ELF-1 (cell line): ENCODE measurements at regions not wholly inside any gene's neighbourhood (a gene's known extent, or its start where the extent isn't known, plus 50 kb on each side); places are given as distances from the start of the nearest gene placed in this dataset.

ENCODE experiments used
- DNase-seq: peaks from one replicate; pipeline ENCODE4 v3.0.0-alpha.2; 2016; ENCODE audit warnings: low read depth, low spot score

GRCh38 chr13:26837102-26837501 is 76.5 kb upstream of the GPR12 start:
- no peak for DNase-seq

DNA sequence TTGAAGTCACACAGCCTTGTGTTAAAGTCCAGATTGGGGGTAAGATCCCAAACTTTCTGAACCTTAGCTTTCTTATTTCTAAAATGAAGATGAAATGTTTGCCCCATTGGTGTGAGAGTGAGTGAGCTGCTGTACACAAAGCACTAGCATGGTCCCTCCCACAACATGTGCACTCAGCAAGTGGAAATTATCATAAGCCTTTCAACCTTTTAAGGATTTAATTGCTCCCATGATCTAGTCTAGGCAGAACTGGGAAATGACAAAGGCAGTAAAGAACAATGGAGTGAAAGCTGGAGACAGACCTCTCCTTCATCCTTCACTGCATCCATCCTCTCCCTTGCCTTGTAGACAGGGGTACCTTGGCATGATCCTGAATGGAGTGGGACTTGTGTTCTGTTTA is 76.0 kb upstream of the GPR12 start:
- no peak for DNase-seq

GRCh38 chr13:26834646-26835045 is 74.1 kb upstream of the GPR12 start:
- no peak for DNase-seq

DNA sequence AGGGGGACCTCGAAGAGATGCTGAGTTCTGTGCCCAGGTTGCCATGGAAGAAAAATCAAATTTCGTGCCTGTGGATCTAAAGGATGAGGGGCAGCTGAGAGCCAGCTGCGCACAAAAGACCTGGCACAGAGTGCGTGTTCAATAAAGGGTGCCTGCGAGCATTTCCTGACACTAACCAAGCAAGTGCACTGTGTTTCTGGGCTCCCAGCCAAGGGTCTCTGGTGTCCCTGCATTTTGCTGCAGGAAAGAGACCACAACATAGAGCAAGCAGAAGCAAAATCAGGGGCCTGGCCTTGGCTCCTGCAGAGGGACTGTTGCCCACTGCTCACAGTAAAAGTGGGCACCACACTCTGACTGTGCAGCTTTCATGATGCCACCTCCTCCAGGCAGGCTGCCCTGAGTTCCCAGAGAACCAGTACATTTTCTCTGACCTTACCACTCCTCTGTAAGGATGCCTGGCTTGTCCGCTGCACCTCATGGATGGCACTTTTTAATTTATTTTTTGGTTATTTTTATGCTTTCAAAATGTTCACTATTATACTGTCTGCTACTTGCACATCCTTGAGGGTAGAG is 70.8 kb upstream of the GPR12 start:
- DNase-seq: no peak

DNA sequence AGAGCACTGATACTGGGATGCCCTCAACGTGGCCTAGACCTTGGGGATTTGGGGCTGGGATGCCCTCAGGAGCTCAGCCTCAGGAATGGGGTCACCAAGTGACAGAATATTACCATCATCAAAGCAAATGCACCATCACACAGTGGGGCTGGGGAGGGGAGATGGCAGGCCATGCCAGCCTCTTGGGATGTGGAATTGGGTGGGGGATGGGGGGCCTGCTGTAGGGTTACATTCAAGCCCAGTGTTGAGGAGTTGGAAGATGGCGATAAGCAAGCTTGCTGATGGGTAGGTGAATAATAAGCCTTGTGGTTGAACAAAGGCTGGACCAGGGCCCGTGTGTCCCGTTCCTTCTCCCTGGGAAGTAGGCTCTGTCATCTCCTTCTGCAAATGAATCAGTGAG is 69.1 kb upstream of the GPR12 start:
- no peak for DNase-seq

DNA sequence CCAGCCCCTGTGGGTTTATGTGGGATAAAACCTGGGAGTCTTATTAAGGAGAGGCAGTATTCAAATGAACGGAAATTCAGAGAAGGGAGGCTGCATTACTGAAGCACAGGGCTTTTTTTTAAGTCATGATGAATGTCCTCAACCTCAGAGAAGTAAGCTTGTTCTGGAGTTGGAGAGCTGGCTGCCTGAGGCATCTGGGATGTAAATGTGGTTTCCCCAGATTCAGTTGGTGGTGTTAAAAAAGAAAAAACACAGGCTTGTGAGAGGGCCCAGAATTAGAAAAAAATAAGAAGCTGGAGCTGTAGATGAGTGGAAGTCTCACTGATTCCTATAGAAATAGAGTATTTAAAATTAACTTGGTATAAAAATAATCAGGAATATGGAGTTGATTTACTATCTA is 64.0 kb upstream of the GPR12 start:
- no peak for DNase-seq

GRCh38 chr13:26822146-26822545 is 61.6 kb upstream of the GPR12 start:
- no peak for DNase-seq

DNA sequence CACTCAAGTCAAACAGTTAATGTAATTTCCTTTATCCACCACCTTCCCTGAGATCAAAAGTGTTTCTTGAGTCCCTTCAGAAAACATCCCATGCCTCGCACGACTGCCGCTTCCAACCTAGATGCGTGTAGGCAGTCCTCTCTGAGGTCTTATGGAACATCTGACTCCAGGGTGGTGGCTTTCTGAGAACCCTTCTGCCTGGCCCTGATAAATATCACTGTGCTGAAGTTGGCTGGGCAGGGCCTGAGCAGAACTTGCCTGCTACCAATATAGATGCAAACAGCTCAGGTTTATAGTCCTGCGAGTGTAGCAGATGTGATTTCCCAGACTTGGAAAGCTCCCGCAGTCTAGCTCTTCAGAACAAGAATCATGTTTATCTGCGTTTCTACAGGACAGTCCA is 61.1 kb upstream of the GPR12 start:
- DNase-seq: no peak

GRCh38 chr13:26820871-26821270 is 60.3 kb upstream of the GPR12 start:
- DNase-seq: no peak

DNA sequence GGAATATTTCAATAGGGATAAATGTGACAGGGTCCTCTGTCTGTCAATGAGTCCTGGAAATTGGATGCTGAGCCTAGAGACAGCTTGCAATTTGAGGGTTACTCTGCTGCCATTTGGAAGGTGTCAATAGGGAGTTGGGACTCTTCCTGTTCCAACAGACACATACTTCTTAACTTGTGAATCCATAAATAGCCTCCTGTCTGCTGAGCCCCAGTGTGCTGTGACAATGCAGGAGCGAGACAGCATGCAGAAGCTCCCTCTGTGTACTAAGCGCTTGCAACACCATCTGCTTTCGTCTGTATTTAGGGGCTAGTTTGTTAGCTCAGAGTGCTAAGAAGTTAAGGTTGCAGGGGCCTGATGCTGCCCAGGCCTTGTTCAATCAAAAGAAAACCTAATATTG is 58.5 kb upstream of the GPR12 start:
- DNase-seq: no peak

DNA sequence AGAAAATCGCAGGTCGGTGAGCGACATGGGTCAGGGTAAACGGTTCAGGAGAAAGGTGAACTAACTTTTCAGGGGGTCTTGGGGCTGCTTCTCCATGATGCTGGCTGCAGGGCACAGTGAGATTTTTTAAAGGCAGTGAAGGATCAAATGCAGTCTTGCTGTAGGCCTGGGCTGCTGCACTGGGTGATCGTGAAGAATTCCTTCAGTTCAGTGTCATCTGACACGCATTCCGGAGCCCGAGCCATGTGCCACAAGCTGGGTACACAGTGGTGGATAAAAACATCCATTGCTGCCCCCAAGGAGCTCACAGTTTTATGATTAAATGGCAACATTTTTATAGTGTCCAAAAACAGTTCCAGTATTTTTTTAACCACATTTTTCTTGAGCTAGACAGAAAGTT is 56.3 kb upstream of the GPR12 start:
- DNase-seq: no peak

DNA sequence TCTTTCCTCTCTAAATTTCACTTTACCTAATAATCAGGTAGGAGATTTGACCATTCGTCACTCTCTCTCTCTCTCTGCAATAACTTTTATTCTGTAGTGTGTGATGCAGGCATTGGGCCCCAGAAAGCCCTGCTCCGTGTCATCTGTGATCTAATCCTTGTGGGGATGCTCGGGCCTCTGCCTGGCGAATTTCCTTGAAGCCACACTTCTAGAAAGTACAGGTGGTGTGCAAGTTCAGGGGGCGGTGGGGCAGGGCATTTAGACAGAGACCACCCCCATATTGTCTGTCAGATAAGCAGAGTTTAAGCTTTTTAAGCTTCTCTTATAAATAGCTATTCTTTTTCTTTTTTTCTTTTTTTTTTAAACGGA is 53.4 kb upstream of the GPR12 start:
- DNase-seq: no peak

DNA sequence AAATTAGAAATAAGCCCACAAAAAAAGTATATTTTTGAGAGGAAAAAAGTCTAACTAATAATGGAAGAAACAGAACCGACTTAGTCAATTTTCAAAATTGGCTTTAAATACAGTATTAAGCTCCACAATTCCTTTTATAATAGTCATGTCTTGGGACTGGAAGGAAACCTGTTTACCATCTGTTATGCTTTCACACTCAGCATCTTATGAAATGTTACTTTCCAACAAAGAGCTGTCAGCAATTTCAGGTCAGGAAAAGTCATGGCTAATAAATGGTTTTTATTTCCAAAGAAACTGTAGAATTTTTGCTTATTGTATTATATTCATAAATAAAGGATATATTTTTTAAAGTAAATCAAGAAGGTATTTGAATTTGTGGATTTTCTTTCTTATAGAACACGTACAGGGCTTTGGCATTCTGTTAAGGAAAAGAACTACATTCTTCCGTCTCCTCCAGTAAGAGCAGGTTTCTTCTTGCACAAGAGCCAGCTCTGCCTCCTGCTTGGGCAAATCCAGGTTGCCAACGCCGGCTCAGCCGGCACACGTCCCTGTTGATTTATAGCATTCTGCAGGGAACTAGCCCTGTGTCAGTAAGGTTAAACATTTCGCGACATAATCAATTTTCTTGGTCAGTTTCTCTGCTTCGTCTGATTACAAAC is 52.9 kb upstream of the GPR12 start:
- no peak for DNase-seq

DNA sequence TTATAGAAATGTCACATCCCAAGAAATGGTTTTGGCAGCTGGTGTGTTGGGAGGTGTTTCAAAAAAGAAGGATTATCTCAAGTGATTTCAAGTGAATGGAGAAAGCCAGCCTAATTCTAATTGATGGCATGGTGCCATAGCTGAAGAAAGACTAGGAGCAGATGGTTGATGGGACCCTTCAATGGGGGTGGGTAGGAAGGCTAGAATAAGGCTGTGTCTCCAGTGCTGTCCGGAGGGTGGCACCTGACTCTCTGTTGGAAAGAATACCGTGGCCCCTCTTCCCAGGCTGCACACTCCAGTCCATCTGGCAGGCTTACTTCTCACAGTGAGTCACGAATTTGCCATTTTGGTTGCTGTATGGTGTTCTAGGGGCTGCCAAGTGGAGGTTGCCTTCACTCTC is 51.0 kb upstream of the GPR12 start:
- no peak for DNase-seq
